ENCODE measurements at regions not wholly inside any gene's neighbourhood (a gene's known extent, or its start where the extent isn't known, plus 50 kb on each side); places are given as distances from the start of the nearest gene placed in this dataset.

GRCh38 chr6:54026652-54027400 lies 84.4 kb upstream of the MLIP start:
- TF ChIP-seq POLR2A (IDR thresholded peaks at IDR 0.05): no peak
- no peak for TF ChIP-seq CTCF (IDR thresholded peaks at IDR 0.05)

Data from prostate gland (tissue), 2 donors.